NB4 (cell line): ENCODE measurements at regions not wholly inside any gene's neighbourhood (a gene's known extent, or its start where the extent isn't known, plus 50 kb on each side); places are given as distances from the start of the nearest gene placed in this dataset.

Source experiments
- CTCF ChIP-seq: IDR thresholded peaks from one replicate; pipeline ENCODE4 v1.5.1; 2012; ENCODE audit warnings: low read depth, low read length
- MAX ChIP-seq: IDR thresholded peaks from 2 replicates; pipeline ENCODE4 v1.6.1; 2011; ENCODE audit warnings: low read depth, low read length
- POLR2A ChIP-seq: IDR thresholded peaks from 2 replicates; pipeline ENCODE4 v1.6.1; 2011; ENCODE audit warnings: mild to moderate bottlenecking; ENCODE audit not compliant: insufficient read length; ENCODE audit errors: extremely low read depth

DNA sequence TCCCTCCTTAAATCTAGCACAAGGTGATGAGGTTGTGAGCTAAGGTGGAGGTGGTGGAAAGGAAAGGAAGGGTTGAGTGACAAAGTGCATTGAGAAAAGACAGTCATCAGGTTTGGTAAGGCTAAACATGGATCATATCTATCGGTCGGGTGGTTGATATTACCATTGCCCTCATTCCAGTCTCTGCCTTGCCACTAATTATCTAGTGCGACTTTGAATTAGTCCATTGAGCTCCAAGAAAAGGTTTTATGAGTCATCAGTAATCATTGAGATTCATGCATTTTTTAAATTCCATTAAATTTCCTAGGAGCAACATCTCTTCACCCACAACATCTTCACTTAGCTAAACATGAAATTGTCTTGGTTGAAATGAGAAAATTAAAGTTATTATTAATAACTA is 68.9 kb upstream of the FRMD4A start:
- no peak for TF ChIP-seq CTCF
- no peak for TF ChIP-seq POLR2A
- TF ChIP-seq MAX = no peak
